ENCODE measurements at regions not wholly inside any gene's neighbourhood (a gene's known extent, or its start where the extent isn't known, plus 50 kb on each side); places are given as distances from the start of the nearest gene placed in this dataset.

- FAIRE-seq (no peak), DNase-seq (no peak)
- no peaks in the 10 kb centered on the region for H3K27me3 ChIP-seq (ENCODE audit: control insufficient read depth, insufficient read depth, low read length)
- H3K4me1 ChIP-seq (ENCODE audit: control insufficient read depth in 2 of 3, insufficient read depth in 2 of 3, low read depth in 1 of 3, low read length in 3 of 3) = peaks cover 0 to 6% (median 0%) of the 10 kb centered on the region in 3 donors
- H3K9ac ChIP-seq (ENCODE audit: low read length in 3 of 3) = no peak overlapping the region
- no peaks in the 10 kb centered on the region for H3K36me3 ChIP-seq (ENCODE audit: control insufficient read depth in 2 of 3, insufficient read depth in 3 of 3, low read length in 3 of 3)
- no peak for TF ChIP-seq CTCF (IDR thresholded peaks at IDR 0.05; ENCODE audit: borderline replicate concordance, extremely low read depth, insufficient read depth)
- no peak overlapping the region for H3K27ac ChIP-seq (ENCODE audit: low read depth in 2 of 2, low read length in 2 of 2)
- no peaks in the 10 kb centered on the region for H3K9me3 ChIP-seq (ENCODE audit: control insufficient read depth in 2 of 3, insufficient read depth in 1 of 3, low read length in 3 of 3)
- no peak overlapping the region for H3K4me3 ChIP-seq (ENCODE audit: low read length in 3 of 3)
- intact Hi-C loops (cut with DNase I) = no loop called here
Measured at GRCh38 chr14:51392416-51392815, 152.4 kb downstream of the TMX1 start.

- FAIRE-seq = no peak
Measured at GRCh38 chr14:51394384-51394783, 154.3 kb downstream of the TMX1 start.

GRCh38 chr14:51394804-51395203 lies 154.8 kb downstream of the TMX1 start:
- H3K4me1 ChIP-seq (ENCODE audit: control insufficient read depth in 2 of 3, insufficient read depth in 2 of 3, low read depth in 1 of 3, low read length in 3 of 3) = peaks cover 0 to 6% (median 0%) of the 10 kb centered on the region in 3 donors
- DNase-seq = no peak
- no peaks in the 10 kb centered on the region for H3K27me3 ChIP-seq (ENCODE audit: control insufficient read depth, insufficient read depth, low read length)
- no peak overlapping the region for H3K9ac ChIP-seq (ENCODE audit: low read length in 3 of 3)
- no peak for FAIRE-seq
- TF ChIP-seq CTCF (IDR thresholded peaks at IDR 0.05; ENCODE audit: borderline replicate concordance, extremely low read depth, insufficient read depth) = no peak
- no peaks in the 10 kb centered on the region for H3K9me3 ChIP-seq (ENCODE audit: control insufficient read depth in 2 of 3, insufficient read depth in 1 of 3, low read length in 3 of 3)
- H3K27ac ChIP-seq (ENCODE audit: low read depth in 2 of 2, low read length in 2 of 2) = no peak overlapping the region
- H3K36me3 ChIP-seq (ENCODE audit: control insufficient read depth in 2 of 3, insufficient read depth in 3 of 3, low read length in 3 of 3) = no peaks in the 10 kb centered on the region
- intact Hi-C loops (cut with DNase I) = no loop called here
- no peak overlapping the region for H3K4me3 ChIP-seq (ENCODE audit: low read length in 3 of 3)

More at GRCh38 chr14:51394384-51394783, 154.3 kb downstream of the TMX1 start:
- peaks cover 0 to 6% (median 0%) of the 10 kb centered on the region in 3 donors for H3K4me1 ChIP-seq (ENCODE audit: control insufficient read depth in 2 of 3, insufficient read depth in 2 of 3, low read depth in 1 of 3, low read length in 3 of 3)
- H3K27ac ChIP-seq (ENCODE audit: low read depth in 2 of 2, low read length in 2 of 2) = no peak overlapping the region
- H3K9me3 ChIP-seq (ENCODE audit: control insufficient read depth in 2 of 3, insufficient read depth in 1 of 3, low read length in 3 of 3) = no peaks in the 10 kb centered on the region
- no peak overlapping the region for H3K9ac ChIP-seq (ENCODE audit: low read length in 3 of 3)
- peak in 1 of 5 donors; percentile 66 for DNase-seq
- H3K4me3 ChIP-seq (ENCODE audit: low read length in 3 of 3) = no peak overlapping the region
- TF ChIP-seq CTCF (IDR thresholded peaks at IDR 0.05; ENCODE audit: borderline replicate concordance, extremely low read depth, insufficient read depth) = no peak
- H3K27me3 ChIP-seq (ENCODE audit: control insufficient read depth, insufficient read depth, low read length) = no peaks in the 10 kb centered on the region
- H3K36me3 ChIP-seq (ENCODE audit: control insufficient read depth in 2 of 3, insufficient read depth in 3 of 3, low read length in 3 of 3) = no peaks in the 10 kb centered on the region
- intact Hi-C loops (cut with DNase I) = no loop called here

- no peak for FAIRE-seq
- no peaks in the 10 kb centered on the region for H3K9me3 ChIP-seq (ENCODE audit: control insufficient read depth in 2 of 3, insufficient read depth in 1 of 3, low read length in 3 of 3)
Measured at GRCh38 chr14:51395361-51395849, 155.4 kb downstream of the TMX1 start.

More at GRCh38 chr14:51395361-51395849, 155.4 kb downstream of the TMX1 start:
- Histone ChIP-seq H3K36me3 (ENCODE audit: control insufficient read depth in 2 of 3, insufficient read depth in 3 of 3, low read length in 3 of 3) (no peaks in the 10 kb centered on the region), H3K9ac (ENCODE audit: low read length in 3 of 3) (no peak overlapping the region), H3K4me3 (ENCODE audit: low read length in 3 of 3) (no peak overlapping the region), H3K4me1 (ENCODE audit: control insufficient read depth in 2 of 3, insufficient read depth in 2 of 3, low read depth in 1 of 3, low read length in 3 of 3) (peaks cover 0 to 6% (median 0%) of the 10 kb centered on the region in 3 donors), H3K27me3 (ENCODE audit: control insufficient read depth, insufficient read depth, low read length) (no peaks in the 10 kb centered on the region), H3K27ac (ENCODE audit: low read depth in 2 of 2, low read length in 2 of 2) (peak overlapping the region; percentile 32 to 35)
- intact Hi-C loops (cut with DNase I) = no loop called here
- peak in 3 of 5 donors; percentile 9 to 74 (median 35) for DNase-seq
- TF ChIP-seq CTCF (IDR thresholded peaks at IDR 0.05; ENCODE audit: borderline replicate concordance, extremely low read depth, insufficient read depth) = no peak

Data from kidney (tissue), 13 donors.